ENCODE measurements at regions not wholly inside any gene's neighbourhood (a gene's known extent, or its start where the extent isn't known, plus 50 kb on each side); places are given as distances from the start of the nearest gene placed in this dataset.

DNA sequence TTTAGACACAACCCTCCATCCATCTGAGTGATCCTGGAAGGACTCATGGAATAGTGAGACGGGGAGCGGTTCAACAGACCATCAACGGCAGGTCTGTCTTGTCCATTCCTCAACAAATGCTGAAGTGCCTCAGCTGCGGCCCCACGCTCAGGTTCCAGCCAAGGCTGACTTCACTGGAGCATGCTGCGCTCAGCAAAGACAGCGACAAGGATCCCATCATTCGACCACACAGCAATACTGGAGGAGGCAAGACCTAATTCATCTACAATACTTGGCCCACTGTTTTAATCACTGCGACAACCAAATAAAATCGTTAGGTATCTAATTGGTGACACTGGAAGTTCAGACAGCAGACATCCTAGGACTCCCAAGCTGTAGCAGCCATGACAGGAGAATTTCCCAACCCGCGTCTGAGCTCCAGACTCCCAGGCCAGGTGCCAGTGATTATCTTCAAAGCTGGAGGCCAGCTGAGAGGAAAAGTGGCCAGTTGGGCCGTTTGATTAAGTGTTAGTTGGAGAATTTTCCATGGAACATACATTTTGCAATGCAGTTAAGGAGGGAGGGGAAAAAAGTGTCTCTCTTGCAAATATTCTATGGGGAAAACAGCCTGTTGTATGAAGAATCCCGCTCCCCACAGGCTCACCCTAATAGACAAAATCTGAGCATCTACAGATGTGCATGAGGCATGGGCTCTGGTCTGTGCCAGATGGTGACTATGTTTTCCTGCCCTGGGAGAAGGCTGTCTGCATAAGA, 92.5 kb upstream of the SLC35G4 start:
- no peak for TF ChIP-seq NR2F2 (IDR thresholded peaks at IDR 0.05)
- TF ChIP-seq GABPA (IDR thresholded peaks at IDR 0.05 in 1 of 2, conservative IDR thresholded peaks at IDR 0.05 in 1 of 2): no peak
- no peak for TF ChIP-seq FOXA1 (IDR thresholded peaks at IDR 0.05)
- no peak for TF ChIP-seq HNF4A (conservative IDR thresholded peaks at IDR 0.05)
- TF ChIP-seq FOXA2 (IDR thresholded peaks at IDR 0.05): no peak
- TF ChIP-seq TAF1 (conservative IDR thresholded peaks at IDR 0.05): no peak
- TF ChIP-seq, protein P1, sequence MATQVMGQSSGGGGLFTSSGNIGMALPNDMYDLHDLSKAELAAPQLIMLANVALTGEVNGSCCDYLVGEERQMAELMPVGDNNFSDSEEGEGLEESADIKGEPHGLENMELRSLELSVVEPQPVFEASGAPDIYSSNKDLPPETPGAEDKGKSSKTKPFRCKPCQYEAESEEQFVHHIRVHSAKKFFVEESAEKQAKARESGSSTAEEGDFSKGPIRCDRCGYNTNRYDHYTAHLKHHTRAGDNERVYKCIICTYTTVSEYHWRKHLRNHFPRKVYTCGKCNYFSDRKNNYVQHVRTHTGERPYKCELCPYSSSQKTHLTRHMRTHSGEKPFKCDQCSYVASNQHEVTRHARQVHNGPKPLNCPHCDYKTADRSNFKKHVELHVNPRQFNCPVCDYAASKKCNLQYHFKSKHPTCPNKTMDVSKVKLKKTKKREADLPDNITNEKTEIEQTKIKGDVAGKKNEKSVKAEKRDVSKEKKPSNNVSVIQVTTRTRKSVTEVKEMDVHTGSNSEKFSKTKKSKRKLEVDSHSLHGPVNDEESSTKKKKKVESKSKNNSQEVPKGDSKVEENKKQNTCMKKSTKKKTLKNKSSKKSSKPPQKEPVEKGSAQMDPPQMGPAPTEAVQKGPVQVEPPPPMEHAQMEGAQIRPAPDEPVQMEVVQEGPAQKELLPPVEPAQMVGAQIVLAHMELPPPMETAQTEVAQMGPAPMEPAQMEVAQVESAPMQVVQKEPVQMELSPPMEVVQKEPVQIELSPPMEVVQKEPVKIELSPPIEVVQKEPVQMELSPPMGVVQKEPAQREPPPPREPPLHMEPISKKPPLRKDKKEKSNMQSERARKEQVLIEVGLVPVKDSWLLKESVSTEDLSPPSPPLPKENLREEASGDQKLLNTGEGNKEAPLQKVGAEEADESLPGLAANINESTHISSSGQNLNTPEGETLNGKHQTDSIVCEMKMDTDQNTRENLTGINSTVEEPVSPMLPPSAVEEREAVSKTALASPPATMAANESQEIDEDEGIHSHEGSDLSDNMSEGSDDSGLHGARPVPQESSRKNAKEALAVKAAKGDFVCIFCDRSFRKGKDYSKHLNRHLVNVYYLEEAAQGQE (IDR thresholded peaks at IDR 0.05): no peak
- TF ChIP-seq RXRA (IDR thresholded peaks at IDR 0.05): no peak
- no peak for TF ChIP-seq JUND (IDR thresholded peaks at IDR 0.05)
- TF ChIP-seq, protein P2, sequence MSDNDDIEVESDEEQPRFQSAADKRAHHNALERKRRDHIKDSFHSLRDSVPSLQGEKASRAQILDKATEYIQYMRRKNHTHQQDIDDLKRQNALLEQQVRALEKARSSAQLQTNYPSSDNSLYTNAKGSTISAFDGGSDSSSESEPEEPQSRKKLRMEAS (IDR thresholded peaks at IDR 0.05): no peak
- no peak for TF ChIP-seq SP1 (IDR thresholded peaks at IDR 0.05)
- no peak for TF ChIP-seq EGR1 (IDR thresholded peaks at IDR 0.05; ENCODE audit: low read depth in 2 of 2)
- TF ChIP-seq, protein P3, sequence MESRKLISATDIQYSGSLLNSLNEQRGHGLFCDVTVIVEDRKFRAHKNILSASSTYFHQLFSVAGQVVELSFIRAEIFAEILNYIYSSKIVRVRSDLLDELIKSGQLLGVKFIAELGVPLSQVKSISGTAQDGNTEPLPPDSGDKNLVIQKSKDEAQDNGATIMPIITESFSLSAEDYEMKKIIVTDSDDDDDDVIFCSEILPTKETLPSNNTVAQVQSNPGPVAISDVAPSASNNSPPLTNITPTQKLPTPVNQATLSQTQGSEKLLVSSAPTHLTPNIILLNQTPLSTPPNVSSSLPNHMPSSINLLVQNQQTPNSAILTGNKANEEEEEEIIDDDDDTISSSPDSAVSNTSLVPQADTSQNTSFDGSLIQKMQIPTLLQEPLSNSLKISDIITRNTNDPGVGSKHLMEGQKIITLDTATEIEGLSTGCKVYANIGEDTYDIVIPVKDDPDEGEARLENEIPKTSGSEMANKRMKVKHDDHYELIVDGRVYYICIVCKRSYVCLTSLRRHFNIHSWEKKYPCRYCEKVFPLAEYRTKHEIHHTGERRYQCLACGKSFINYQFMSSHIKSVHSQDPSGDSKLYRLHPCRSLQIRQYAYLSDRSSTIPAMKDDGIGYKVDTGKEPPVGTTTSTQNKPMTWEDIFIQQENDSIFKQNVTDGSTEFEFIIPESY (IDR thresholded peaks at IDR 0.05): no peak
- no peak for TF ChIP-seq RAD21 (IDR thresholded peaks at IDR 0.05)
- TF ChIP-seq HNF4G (IDR thresholded peaks at IDR 0.05): no peak
- TF ChIP-seq, protein P4, sequence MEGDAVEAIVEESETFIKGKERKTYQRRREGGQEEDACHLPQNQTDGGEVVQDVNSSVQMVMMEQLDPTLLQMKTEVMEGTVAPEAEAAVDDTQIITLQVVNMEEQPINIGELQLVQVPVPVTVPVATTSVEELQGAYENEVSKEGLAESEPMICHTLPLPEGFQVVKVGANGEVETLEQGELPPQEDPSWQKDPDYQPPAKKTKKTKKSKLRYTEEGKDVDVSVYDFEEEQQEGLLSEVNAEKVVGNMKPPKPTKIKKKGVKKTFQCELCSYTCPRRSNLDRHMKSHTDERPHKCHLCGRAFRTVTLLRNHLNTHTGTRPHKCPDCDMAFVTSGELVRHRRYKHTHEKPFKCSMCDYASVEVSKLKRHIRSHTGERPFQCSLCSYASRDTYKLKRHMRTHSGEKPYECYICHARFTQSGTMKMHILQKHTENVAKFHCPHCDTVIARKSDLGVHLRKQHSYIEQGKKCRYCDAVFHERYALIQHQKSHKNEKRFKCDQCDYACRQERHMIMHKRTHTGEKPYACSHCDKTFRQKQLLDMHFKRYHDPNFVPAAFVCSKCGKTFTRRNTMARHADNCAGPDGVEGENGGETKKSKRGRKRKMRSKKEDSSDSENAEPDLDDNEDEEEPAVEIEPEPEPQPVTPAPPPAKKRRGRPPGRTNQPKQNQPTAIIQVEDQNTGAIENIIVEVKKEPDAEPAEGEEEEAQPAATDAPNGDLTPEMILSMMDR (IDR thresholded peaks at IDR 0.05; ENCODE audit: low read depth, low read length, missing input control): no peak
- TF ChIP-seq, protein P5, sequence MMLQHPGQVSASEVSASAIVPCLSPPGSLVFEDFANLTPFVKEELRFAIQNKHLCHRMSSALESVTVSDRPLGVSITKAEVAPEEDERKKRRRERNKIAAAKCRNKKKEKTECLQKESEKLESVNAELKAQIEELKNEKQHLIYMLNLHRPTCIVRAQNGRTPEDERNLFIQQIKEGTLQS (IDR thresholded peaks at IDR 0.05): no peak
- Histone ChIP-seq H3K27ac (ENCODE audit: low read depth in 1 of 2, low read length in 2 of 2) (no peak overlapping the region), H3K9me3 (ENCODE audit: control insufficient read depth in 4 of 4, low read length in 3 of 4) (no peaks in the 10 kb centered on the region), H3K36me3 (ENCODE audit: control insufficient read depth in 4 of 4, insufficient read depth in 3 of 4, low read depth in 1 of 4, low read length in 3 of 4) (no peaks in the 10 kb centered on the region), H3K4me3 (ENCODE audit: low read depth in 1 of 3, low read length in 3 of 3) (no peak overlapping the region), H3K9ac (ENCODE audit: low read depth in 1 of 2, low read length in 2 of 2) (no peak overlapping the region), H3K4me1 (ENCODE audit: control insufficient read depth in 4 of 4, insufficient read depth in 4 of 4, low read length in 3 of 4) (no peaks in the 10 kb centered on the region), H3K27me3 (ENCODE audit: control insufficient read depth in 4 of 4, insufficient read depth in 4 of 4, low read length in 3 of 4) (peaks cover 0 to under 1% (median 0%) of the 10 kb centered on the region in 4 donors)
- WGBS: 69% methylated on average over 14 of the region's 14 CpGs
- DNase-seq (ENCODE audit: low spot score): no peak

All from liver (tissue), 8 donors.